RPMI7951 (cell line): ENCODE measurements at regions not wholly inside any gene's neighbourhood (a gene's known extent, or its start where the extent isn't known, plus 50 kb on each side); places are given as distances from the start of the nearest gene placed in this dataset.
"Not testable (repeated sequence)": the region's sequence is repeated elsewhere in the genome, so short reads cannot be mapped to it uniquely, and the experiment has no call there.

Experiments
- DNase-seq: peaks from one replicate; pipeline ENCODE4 v3.0.0-alpha.2; 2012; ENCODE audit warnings: low read depth

DNA sequence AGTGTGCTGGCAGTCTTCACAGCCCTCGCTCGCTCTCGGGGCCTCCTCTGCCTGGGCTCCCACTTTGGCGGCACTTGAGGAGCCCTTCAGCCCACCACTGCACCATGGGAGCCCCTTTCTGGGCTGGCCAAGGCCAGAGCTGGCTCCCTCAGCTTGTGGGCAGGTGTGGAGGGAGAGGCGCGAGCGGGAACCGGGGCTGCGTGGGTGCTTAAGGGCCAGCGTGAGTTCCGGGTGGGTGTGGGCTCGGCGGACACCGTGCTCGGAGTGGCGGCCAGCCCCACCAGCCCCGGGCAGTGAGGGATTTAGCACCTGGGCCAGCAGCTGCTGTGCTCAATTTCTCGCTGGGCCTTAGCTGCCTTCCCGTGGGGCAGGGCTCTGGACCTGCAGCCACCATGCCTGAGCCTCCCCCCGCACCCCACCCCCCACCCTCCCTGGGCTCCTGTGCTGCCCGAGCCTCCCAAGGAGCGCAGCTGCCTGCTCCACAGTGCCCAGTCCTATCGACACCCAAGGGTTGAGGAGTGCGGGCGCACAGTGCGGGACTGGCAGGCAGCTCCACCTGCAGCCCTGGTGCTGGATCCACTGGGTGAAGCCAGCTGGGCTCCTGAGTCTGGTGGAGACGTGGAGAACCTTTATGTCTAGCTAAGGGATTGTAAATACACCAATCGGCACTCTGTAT lies 684.4 kb upstream of the GOLIM4 start:
- DNase-seq = not testable (repeated sequence)

DNA sequence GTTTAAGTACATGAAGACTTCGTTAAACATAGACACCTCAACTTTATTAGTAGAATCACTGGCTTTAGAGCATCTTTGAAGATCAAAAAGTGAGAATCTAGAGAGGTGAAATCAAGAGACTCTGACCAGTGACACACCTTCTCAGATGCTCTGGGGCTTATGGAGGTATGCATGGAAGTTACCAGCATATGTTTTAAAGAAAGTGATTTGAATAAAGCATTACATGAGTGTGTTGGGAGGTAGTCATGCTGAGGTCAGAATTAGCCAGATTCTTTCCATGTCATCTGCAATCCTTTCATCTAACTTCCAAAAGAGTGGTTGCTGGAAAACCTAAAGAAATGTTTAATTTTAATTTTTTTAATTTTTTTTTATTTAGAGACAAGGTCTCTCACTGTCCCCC lies 658.0 kb upstream of the GOLIM4 start:
- no peak for DNase-seq

DNA sequence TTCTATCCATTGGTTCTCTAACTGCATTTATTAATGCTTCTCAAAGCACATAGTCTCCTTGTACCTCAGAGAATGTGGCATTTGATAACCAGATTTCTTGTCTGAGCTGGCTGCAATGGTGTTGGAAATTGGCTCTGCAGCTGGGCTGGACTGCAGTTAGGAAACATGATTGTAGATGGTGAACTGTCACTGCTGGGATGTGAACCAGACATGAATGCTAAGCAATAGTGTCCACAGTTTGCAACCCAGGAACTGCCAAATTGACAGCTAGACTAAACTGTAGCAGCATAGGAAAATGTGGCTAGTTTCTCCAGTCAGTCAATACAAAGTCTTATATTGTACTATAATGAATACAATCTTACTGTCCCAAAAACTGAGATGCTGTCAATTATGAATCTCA lies 656.6 kb upstream of the GOLIM4 start:
- no peak for DNase-seq

DNA sequence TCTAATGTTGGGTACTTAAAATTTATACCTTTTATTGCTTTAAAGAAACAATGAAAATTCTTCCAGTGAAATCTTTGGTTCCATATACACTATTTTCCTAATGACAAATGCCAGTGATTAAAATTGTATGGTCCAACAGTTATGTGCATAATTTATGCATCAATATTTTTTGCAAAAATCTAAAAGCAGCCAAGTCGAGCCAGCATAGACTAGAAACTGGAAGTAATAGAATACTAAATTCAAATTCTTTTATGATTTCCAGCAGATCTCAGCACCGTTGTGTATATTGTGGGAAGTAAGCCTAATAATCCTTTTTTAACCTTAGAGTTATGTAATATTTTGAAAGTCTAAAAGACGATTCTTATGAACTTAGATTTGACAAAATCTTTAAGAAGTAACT lies 652.0 kb upstream of the GOLIM4 start:
- no peak for DNase-seq

DNA sequence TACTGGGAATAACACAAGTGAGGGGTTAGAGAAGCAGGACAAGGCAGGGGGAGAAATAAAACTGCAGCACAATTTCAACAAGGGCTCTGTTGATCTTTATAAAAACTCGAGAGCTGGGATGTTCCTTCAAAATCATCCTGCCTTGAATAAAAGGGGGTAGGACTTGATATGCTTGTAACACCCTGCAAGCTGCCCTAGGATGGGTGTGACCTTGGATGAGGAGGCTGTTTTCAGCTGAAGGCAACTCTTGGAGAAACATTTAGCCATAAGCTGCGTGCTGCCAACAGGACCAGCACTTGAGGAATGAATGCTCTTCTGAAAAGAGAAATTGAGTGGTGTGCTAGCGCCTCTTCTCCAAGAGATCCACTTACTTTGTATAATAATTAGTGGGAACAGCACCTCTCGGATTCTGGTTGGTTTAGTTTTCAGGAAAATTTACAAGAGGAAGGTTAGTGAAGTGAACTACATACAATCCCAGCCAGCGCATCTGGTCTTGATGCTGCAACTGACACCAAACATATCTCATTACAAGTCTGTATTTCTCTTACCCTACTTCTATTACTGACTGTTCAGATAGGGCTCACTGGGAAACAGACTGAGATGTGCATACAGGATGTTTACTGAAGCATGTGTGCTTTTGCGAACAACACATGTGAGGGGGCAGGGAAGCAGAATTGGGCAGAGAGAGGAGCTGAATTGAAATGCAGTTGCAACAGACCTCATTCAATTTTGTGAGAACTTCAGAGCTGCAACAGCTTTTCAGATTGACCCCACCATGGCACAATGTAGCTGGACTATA lies 643.0 kb upstream of the GOLIM4 start:
- DNase-seq = no peak

DNA sequence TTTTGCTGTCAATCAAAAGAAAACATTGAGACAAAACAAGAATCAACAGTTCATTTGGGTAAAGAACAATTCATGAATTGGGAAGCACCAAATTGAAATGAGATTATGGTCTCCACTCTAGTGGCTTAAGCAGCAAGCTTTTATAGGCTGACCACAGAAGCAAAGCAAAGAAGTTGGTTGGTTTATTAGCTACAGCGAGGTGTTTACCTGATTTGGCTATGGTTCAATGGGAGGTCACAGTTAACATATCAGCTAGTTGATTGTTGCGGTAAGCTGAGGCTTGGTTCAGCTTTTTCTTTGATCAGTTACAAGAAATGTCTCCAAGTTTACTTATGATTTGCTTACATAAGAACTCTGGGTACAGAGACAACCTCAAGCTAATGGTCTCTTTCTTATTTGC lies 640.5 kb upstream of the GOLIM4 start:
- no peak for DNase-seq

DNA sequence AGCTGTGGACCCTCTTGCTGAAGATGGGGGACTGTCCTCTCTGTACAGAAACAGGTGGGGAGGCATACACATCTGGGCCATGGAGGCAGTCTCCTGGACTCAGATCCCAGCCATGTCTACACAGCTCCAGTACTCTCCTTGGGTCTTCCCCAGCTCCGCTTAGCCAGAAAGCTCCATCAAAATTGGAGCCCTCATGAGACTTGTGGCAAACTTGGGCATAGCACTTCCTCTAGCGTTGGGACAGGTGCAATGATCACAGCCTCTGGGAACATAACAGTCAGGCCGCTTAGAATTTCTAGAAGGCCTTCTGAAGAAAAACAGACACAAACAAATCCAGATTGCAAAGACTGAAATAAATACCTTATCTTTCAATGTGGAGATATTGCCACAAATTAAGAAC lies 634.3 kb upstream of the GOLIM4 start:
- no peak for DNase-seq

DNA sequence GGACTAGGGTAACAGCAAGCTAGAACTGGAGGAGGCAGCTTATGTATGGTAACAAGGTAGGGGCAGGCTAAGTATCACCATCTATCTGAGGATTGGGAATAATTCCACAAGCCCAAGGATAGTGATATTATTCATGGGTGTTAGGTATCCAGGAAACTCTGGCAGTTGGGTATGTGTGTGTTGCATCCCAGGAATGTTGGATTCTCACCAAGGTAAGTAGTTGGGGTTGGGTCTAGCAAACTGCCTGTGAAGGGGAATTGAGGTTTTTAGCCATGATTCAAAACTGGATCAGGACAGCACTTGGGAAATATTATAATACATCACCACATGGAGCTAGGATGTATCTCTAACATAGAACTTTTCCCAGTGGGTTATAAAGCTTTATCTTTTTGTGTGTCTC lies 626.4 kb upstream of the GOLIM4 start:
- no peak for DNase-seq

DNA sequence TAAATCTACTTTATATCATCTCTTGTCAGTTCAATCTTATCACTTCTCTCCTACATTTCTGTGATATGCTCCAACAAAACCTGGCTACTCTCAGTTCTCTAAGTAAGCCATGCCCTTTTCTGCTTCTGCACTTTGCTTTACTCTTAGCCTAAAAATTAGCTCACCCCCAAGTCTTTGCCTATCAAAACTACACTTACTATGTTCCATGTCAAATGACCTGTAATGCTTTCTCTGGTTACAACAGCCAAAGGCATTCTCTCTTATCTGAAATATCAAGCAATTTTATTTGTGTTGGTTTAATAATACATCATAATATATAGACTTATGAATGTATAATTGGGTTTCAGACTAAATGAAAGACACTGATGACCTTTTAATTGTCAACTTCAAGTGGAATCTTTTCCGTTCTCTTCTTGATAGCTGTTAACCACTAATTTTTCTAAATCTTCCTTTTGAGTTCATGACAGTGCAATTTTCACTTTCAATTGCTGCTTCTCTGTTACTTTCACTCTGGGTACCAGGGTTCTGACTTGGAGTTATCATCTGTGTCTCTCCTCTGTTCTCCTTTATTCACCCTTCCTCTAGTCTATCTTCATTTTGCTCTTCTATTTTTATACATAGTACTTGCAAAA lies 619.0 kb upstream of the GOLIM4 start:
- DNase-seq = no peak

DNA sequence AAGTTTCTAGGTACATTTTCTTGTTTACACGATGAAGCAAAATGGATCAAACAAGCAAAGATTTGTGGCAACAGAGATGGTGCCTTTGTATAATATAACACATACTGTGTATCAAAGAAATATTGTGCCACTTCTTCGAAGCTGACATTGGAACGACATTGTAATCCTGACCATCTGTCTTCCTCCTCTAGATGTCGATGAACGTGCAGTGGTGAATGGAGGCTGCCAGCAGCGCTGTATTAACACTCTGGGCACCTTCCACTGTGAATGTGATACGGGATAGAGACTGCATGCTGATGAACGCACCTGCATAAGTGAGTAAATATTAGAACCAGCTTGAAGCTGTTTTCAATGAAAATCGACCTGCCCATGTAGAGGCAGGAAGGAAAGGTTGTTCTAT lies 613.3 kb upstream of the GOLIM4 start:
- no peak for DNase-seq

DNA sequence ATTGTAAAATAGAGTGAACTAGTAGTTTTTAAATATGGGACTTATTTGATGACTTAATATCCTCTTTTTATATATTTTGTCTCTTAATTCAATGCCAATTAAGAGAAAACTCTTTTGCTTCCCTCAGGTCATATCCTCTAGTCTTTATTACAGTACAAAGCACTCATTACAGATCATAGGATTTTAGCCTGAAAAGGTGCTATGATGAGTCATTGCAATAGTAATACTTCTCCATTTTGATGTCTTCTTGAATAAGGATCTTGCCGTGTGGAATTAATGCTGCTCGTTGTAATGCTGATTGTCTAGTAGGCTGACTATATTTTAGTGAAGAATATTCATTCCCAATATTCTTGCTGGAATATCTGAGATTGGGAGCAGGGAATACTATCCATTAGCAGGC lies 612.2 kb upstream of the GOLIM4 start:
- no peak for DNase-seq

DNA sequence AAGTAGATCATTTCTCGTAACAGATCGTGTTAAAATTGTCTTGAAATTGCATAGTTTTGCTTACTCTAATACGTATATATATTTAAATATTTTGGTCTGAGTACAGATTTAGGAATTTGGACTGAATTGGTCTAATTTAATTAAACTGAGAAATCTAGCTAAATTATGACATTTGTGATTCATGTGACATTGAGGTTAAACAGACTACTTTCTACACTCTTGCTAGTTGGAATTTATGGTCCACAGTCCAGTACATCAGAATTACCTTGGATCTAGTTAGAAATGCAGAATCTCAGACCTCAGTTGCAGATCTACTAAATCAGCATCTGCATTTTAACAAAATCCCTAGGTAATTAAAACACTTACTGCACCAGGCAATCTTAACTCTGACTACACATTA lies 609.7 kb upstream of the GOLIM4 start:
- no peak for DNase-seq

DNA sequence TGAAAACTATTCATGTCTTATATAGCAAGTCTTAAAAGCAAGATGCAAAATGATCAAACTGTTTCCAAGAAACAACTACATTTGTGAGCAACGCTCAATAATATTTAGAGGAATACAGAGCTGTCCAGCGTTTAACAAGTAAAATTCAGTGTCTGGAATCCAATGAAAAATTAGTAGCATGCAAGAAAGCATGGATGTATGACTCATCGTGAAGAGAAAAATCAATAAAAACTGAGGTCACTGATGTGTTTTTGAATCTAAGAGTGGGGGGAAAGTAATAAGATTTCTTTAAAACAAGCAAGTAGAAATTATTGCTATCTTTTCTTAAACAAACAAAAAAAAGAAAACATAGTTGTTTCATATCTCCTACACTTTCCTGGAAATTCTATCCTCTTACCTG lies 600.3 kb upstream of the GOLIM4 start:
- no peak for DNase-seq

DNA sequence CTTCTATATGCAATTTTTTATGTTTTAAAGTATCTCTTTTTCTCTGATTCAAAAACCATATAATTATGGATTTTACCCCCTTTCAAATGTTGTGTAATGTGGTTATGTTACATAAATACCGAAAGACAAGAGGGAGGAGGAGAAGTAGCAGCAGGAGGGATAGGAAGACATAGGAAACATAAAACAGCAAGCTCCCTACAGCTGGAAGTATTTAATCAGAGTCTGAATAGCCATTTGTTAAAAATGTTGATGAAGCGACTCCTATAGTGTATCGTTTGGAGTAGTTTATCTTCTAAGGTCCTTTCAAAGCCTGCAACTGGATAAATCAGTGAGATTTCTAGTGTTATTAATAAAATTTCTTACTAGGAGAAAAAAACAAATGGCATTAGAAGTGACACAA lies 598.1 kb upstream of the GOLIM4 start:
- DNase-seq = no peak

DNA sequence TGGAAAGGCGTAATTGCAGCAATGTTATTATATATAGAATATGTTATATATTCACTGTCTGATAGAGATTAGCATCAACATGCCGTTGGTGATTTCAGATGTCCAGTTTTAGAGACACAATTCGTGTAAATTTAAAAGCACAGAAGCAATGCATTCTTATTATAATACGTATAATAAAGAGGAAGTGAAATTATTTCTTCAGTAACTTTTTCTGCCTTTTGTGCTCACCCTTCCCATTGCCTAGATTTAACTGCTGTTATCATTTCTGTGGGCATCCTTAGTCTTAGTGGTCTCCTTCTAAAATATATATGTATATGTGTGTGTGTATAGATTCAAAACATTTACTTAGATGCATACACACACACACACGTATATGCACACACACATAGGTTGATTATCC lies 592.5 kb upstream of the GOLIM4 start:
- DNase-seq = no peak

DNA sequence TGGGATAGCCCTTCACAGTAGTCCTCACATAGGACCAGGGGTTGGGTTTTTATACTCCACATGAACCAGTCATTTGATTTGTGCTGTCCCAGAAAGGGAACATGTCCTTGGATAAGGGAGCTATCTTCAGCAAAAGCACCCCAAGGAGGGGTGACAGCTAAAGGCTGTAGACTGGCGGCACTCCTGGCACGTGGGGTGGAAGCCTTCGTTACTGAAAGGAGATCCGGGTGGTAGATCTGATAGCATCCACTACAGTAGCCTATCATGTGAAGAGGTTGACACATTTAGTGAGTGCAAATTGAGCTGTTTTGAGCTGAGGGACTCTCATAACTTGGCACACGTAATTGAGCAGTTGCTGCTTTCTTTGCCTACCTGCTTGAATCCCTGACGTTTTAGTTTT lies 588.8 kb upstream of the GOLIM4 start:
- DNase-seq = no peak

DNA sequence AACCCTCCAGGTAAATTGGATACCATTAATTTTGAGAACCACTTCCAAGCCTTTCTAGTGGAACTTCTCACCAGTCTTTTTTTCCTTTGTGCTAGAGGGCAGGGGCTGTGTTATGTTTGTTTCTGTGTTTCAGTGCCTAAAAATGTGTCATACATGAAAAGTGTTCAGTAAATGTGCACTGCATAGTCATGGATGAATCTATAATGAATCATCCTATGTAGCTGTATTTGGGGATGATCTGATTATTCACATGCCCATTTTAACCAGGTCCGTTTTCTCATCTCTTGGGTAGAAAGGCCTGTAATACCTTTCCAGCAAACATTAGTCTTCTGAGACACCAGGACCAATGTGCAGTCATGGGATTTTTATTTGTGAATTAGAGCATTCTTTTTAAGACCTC lies 583.0 kb upstream of the GOLIM4 start:
- DNase-seq = no peak

DNA sequence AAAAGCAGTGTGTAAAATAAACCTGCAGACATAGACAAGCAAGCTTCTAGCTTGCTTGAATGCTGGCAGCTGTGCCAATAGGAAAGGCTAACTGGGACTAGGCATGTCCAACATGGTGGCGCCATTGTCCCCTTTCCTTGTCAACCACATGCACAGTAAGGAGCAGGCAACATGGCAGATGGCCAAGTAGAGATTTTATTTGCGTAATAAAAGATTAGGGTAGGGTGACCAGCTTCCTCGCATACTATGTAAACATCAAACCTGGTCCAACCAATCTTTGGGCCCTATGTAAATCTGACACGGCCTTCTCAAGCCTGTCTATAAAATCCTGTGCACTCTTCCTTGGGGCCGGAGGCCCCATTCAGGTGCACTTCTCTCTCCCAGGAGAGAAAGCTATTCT lies 575.4 kb upstream of the GOLIM4 start:
- no peak for DNase-seq

DNA sequence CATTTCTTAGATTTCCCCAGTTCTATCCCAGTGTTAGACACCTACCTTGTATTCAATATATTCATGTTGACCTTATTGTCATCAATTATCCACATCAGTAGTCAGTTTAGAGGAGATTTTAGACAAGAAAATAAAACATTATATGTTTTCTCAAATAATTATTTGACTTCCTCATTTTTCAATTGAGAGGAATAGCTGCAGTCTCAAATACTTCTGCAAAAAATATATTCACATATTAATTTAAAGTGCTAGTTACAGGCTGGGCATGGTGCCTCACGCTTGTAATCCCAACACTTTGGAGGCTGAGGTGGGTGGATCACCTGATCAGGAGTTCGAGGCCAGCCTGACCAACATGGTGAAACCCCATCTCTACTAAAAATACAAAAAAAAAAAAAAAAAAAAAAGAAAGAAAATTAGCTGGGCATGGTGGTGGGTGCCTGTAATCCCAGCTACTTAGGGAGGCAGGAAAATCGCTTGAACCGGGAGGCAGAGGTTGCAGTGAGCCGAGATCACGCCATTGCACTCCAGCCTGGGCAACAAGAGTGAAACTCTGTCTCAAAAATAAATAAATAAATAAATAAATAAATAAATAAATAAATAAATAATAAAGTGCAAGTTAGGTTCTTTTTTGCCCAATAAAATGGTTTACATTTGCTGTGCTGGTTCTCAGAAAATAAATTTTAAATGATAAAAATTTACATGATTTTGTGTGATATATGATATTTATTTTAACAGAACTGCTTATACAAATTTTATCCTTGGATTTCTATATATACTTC lies 565.3 kb upstream of the GOLIM4 start:
- not testable (repeated sequence) for DNase-seq

DNA sequence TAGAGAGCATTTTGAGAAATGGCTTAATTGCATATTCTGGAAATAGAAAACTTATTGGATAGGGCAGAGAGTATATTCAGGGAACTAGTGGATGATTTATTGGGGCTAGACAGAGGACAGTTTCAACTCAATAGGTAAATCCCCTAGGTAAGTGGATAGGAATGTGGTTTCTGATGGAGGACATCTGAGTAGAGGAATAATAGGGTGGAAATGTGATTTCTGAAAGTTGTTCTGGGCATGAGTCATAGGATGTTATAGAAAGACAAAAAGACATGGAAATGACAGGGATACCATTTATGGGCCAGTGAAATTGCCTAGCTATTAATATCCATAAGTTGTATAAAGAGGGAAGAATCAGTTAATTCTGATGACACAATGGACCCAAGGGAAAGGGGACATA lies 563.3 kb upstream of the GOLIM4 start:
- no peak for DNase-seq

DNA sequence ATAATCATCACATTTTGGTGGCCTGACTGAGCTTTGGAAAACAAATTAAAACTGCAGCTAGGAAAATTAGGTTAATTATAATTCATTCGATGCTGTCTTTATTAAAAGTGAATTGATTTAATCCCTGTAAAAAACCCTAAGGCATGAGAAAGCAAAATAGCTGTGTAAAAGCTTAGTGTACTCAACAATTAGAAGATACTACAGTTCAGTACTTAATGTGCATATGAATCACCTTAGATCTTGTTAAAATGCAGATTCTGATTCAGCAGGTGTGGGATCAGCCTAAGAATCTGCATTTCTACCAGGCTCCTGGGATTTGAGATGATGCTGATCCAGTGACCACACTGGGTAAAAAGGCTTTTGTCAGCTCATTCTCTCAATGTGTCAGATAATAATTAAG lies 559.9 kb upstream of the GOLIM4 start:
- no peak for DNase-seq

DNA sequence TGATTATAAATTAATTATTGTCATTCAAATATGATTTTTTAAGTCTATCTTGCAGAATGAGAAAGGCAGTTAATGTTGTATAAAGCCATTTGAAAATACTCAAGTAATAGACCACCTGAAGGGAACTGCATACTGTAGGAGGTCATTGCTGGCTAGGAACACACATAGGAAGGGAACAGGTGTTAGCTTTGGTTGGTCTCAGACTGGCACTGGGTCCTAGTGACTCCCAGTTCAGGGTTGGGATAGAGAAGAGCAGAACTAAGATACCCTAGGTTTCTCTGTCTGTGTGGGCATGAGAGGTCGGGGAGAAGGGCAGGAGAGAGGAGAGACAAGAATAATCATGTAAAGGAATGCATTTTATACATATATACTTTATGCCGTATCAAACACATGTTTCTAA lies 559.0 kb upstream of the GOLIM4 start:
- no peak for DNase-seq

DNA sequence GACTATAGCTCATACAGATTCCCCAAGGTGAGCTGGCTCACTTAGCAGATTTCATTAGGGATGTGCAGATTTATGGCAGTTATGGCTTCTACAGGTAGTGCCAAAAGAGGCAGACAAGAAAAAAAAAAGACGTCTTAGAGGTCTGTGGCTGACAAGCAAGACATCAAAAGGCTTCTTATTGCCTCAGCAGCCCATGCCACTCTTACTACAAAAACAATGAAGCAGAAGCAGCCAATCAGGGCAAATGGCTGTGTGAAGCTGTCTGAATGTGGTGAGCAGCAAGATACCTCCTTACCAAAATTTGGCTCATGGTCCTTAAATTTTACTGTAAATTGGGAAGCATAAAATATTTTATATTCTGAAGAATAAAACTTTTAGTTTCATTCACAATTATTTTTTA lies 557.5 kb upstream of the GOLIM4 start:
- no peak for DNase-seq
